GM12873 (cell line): ENCODE measurements at regions not wholly inside any gene's neighbourhood (a gene's known extent, or its start where the extent isn't known, plus 50 kb on each side); places are given as distances from the start of the nearest gene placed in this dataset.

Source experiments
- CTCF ChIP-seq: IDR thresholded peaks from 2 replicates; pipeline ENCODE4 v1.5.1; 2012; ENCODE audit warnings: low read depth, mild to moderate bottlenecking, moderate library complexity, low read length, control low read depth; ENCODE audit not compliant: insufficient read depth; ENCODE audit errors: missing control alignments

- no peak for TF ChIP-seq CTCF
These were observed 375.0 kb upstream of the FBXO33 start for GRCh38 chr14:39807271-39807670.

GRCh38 chr14:39784461-39784860 lies 352.2 kb upstream of the FBXO33 start:
- no peak for TF ChIP-seq CTCF

- TF ChIP-seq CTCF = no peak
These were observed 349.2 kb upstream of the FBXO33 start for GRCh38 chr14:39781466-39781865.

- TF ChIP-seq CTCF = no peak
These were observed 341.3 kb upstream of the FBXO33 start for GRCh38 chr14:39773387-39774126.

GRCh38 chr14:39772627-39773026 lies 340.4 kb upstream of the FBXO33 start:
- no peak for TF ChIP-seq CTCF

GRCh38 chr14:39768589-39768988 lies 336.4 kb upstream of the FBXO33 start:
- TF ChIP-seq CTCF = no peak

GRCh38 chr14:39766397-39767000 lies 334.3 kb upstream of the FBXO33 start:
- TF ChIP-seq CTCF = no peak
